RWPE2 (cell line): ENCODE measurements at regions not wholly inside any gene's neighbourhood (a gene's known extent, or its start where the extent isn't known, plus 50 kb on each side); places are given as distances from the start of the nearest gene placed in this dataset.

Experiments used
- ATAC-seq: fragments of 200-7000 bp; cut with Tn5 transposase; 3 replicates; pipeline ENCODE4 v1.9.1; 2021; ENCODE audit warnings: low read depth
- DNase-seq: peaks from one replicate; pipeline ENCODE4 v3.0.0-alpha.2; 2020; ENCODE audit warnings: low spot score
- H3K27ac ChIP-seq: fragments of 450-650 bp; 2 replicates; pipeline ENCODE4 v1.5.1; 2017; ENCODE audit warnings: mild to moderate bottlenecking; ENCODE audit not compliant: poor library complexity, severe bottlenecking
- H3K27me3 ChIP-seq: fragments of 250-450 bp; sonication (Bioruptor Pico); 2 replicates; pipeline ENCODE4 v1.5.1; 2021; ENCODE audit warnings: mild to moderate bottlenecking, moderate library complexity; ENCODE audit not compliant: insufficient read depth, poor library complexity, severe bottlenecking
- H3K36me3 ChIP-seq: fragments of 250-450 bp; sonication (Bioruptor Pico); 2 replicates; pipeline ENCODE4 v1.5.1; 2020; ENCODE audit warnings: low read depth, mild to moderate bottlenecking, moderate library complexity
- H3K4me1 ChIP-seq: fragments of 250-450 bp; sonication (Bioruptor Pico); 2 replicates; pipeline ENCODE4 v1.5.1; 2021; ENCODE audit warnings: mild to moderate bottlenecking, moderate library complexity; ENCODE audit not compliant: insufficient read depth, poor library complexity, severe bottlenecking
- H3K4me3 ChIP-seq: fragments of 250-450 bp; sonication (Bioruptor Pico); 2 replicates; pipeline ENCODE4 v1.5.1; 2021; ENCODE audit warnings: mild to moderate bottlenecking, moderate library complexity; ENCODE audit not compliant: severe bottlenecking
- H3K9me3 ChIP-seq: fragments of 250-450 bp; sonication (Bioruptor Pico); 2 replicates; pipeline ENCODE4 v1.5.1; 2021; ENCODE audit warnings: mild to moderate bottlenecking, moderate library complexity; ENCODE audit not compliant: severe bottlenecking
- TF ChIP-seq, protein P1 (sequence below): fragments of 450-650 bp; IDR thresholded peaks from one replicate; pipeline ENCODE4 v1.5.1; 2017; ENCODE audit warnings: mild to moderate bottlenecking, moderate library complexity; ENCODE audit not compliant: poor library complexity, severe bottlenecking

- DNase-seq (no peak), ATAC-seq (no peak)
- Histone ChIP-seq H3K4me3 (no peak overlapping the region), H3K4me1 (no peaks in the 10 kb centered on the region), H3K27ac (no peak overlapping the region), H3K27me3 (peaks cover 17% of the 10 kb centered on the region), H3K36me3 (no peaks in the 10 kb centered on the region), H3K9me3 (no peaks in the 10 kb centered on the region)
- TF ChIP-seq, protein P1, sequence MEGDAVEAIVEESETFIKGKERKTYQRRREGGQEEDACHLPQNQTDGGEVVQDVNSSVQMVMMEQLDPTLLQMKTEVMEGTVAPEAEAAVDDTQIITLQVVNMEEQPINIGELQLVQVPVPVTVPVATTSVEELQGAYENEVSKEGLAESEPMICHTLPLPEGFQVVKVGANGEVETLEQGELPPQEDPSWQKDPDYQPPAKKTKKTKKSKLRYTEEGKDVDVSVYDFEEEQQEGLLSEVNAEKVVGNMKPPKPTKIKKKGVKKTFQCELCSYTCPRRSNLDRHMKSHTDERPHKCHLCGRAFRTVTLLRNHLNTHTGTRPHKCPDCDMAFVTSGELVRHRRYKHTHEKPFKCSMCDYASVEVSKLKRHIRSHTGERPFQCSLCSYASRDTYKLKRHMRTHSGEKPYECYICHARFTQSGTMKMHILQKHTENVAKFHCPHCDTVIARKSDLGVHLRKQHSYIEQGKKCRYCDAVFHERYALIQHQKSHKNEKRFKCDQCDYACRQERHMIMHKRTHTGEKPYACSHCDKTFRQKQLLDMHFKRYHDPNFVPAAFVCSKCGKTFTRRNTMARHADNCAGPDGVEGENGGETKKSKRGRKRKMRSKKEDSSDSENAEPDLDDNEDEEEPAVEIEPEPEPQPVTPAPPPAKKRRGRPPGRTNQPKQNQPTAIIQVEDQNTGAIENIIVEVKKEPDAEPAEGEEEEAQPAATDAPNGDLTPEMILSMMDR: no peak
Observed at GRCh38 chr4:8783736-8784135, 87.9 kb downstream of the HMX1 start.

GRCh38 chr4:8782135-8782534 lies 89.5 kb downstream of the HMX1 start:
- Histone ChIP-seq H3K9me3 (no peaks in the 10 kb centered on the region), H3K36me3 (no peaks in the 10 kb centered on the region), H3K4me3 (no peak overlapping the region), H3K27me3 (peaks cover 17% of the 10 kb centered on the region), H3K4me1 (no peaks in the 10 kb centered on the region), H3K27ac (no peak overlapping the region)
- TF ChIP-seq, protein P1: no peak
- no peak for ATAC-seq
- DNase-seq: no peak

DNA sequence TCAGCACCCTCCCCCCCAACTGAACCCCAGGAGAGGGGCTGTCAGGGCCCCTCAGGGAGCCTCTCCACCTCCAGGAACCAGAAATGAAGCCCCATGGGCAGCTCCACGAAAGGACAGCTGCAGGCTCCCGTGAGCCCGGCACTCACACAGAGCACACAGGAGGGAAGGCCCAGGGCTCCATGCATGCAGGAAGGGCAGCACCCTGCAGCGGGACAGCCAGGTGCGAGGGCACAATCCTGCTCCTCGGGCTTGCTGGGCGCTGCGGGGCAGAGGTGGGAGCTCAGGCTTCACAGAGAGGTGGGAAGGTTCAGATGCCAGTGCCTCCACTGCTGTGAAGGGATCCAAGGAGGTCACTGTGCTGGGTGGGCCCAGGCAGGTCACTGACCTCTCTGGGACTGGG lies 90.0 kb downstream of the HMX1 start:
- ATAC-seq (no peak), DNase-seq (no peak)
- no peaks in the 10 kb centered on the region for H3K36me3 ChIP-seq
- no peak overlapping the region for H3K27ac ChIP-seq
- no peak overlapping the region for H3K4me3 ChIP-seq
- no peaks in the 10 kb centered on the region for H3K4me1 ChIP-seq
- TF ChIP-seq, protein P1: no peak
- no peaks in the 10 kb centered on the region for H3K9me3 ChIP-seq
- H3K27me3 ChIP-seq: peaks cover 13% of the 10 kb centered on the region

- peaks cover 4% of the 10 kb centered on the region for H3K27me3 ChIP-seq
- no peaks in the 10 kb centered on the region for H3K36me3 ChIP-seq
- no peaks in the 10 kb centered on the region for H3K4me1 ChIP-seq
- H3K27ac ChIP-seq: no peak overlapping the region
- H3K9me3 ChIP-seq: no peaks in the 10 kb centered on the region
- TF ChIP-seq, protein P1: no peak
- no peak for DNase-seq
- no peak overlapping the region for H3K4me3 ChIP-seq
- no peak for ATAC-seq
Observed at GRCh38 chr4:8780596-8781368, 90.9 kb downstream of the HMX1 start.

- ATAC-seq (no peak), DNase-seq (no peak)
- Histone ChIP-seq H3K4me3 (no peak overlapping the region), H3K9me3 (no peaks in the 10 kb centered on the region), H3K27me3 (no peaks in the 10 kb centered on the region), H3K36me3 (no peaks in the 10 kb centered on the region), H3K27ac (no peak overlapping the region), H3K4me1 (no peaks in the 10 kb centered on the region)
- TF ChIP-seq, protein P1: no peak
Observed at GRCh38 chr4:8780086-8780485, 91.6 kb downstream of the HMX1 start.
